Neural cell (in vitro differentiated cells): ENCODE measurements at regions not wholly inside any gene's neighbourhood (a gene's known extent, or its start where the extent isn't known, plus 50 kb on each side); places are given as distances from the start of the nearest gene placed in this dataset.

Experiments used
- CTCF ChIP-seq: fragments of 450-650 bp; IDR thresholded peaks from 2 replicates; pipeline ENCODE4 v1.5.1; 2014; ENCODE audit warnings: antibody characterized with exemption, mild to moderate bottlenecking, moderate library complexity; ENCODE audit not compliant: poor library complexity, severe bottlenecking
- REST ChIP-seq: IDR thresholded peaks from 2 replicates; pipeline ENCODE4 v1.6.1; 2012; ENCODE audit warnings: borderline replicate concordance

- TF ChIP-seq CTCF, result no peak
- no peak for TF ChIP-seq REST
Observed at GRCh38 chr1:219419860-219420259, 193.0 kb downstream of the ZC3H11B start.
